Epidermal melanocyte (primary cell): ENCODE measurements at regions not wholly inside any gene's neighbourhood (a gene's known extent, or its start where the extent isn't known, plus 50 kb on each side); places are given as distances from the start of the nearest gene placed in this dataset.
"Not testable (repeated sequence)": the region's sequence is repeated elsewhere in the genome, so short reads cannot be mapped to it uniquely, and the experiment has no call there.

Experiments
- DNase-seq: peaks from one replicate; pipeline ENCODE4 v3.0.0; 2011; ENCODE audit warnings: low spot score; ENCODE audit not compliant: insufficient read length

DNA sequence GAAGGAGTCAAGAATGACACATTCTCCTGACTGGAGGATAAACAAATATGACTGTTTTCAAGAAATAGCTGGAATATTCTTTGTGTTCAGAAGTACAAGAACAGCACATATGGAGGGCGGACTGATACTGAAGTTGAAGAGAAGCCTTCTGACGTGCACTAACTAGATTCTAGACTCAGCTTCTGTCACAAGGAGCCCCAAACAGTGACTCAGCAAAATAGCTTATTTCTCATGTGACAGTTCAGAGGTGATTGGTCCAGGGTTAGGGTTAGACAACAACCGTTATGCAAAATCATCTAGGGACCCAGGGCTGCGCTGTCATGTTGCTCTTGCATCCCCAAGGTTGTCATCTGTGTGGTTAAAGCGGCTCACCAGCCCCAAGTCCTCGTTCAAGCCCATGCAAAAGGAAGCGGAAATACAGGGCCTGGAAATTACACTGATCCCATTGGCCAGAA is 76.6 kb downstream of the LAT start:
- DNase-seq, result not testable (repeated sequence)

DNA sequence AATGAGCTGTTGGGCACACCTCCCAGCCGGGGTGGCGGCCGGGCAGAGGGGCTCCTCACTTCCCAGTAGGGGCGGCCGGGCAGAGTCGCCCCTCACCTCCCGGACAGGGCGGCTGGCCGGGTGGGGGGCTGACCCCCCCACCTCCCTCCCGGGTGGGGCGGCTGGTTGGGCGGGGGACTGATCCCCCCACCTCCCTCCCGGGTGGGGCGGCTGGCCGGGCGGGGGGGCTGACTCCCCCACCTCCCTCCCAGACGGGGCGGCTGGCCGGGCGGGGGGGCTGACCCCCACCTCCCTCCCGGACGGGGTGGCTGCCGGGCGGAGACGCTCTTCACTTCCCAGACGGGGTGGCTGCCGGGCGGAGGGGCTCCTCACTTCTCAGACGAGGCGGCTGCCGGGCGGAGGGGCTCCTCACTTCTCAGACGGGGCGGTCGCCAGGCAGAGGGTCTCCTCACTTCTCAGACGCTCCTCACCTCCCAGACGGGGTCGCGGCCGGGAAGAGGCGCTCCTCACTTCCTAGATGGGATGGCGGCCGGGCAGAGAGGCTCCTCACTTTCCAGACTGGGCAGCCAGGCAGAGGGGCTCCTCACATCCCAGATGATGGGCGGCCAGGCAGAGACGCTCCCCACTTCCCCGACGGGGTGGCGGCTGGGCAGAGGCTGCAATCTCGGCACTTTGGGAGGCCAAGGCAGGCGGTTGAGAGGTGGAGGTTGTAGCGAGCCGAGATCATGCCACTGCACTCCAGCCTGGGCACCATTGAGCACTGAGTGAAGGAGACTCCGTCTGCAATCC is 75.4 kb downstream of the LAT start:
- DNase-seq, result not testable (repeated sequence)

DNA sequence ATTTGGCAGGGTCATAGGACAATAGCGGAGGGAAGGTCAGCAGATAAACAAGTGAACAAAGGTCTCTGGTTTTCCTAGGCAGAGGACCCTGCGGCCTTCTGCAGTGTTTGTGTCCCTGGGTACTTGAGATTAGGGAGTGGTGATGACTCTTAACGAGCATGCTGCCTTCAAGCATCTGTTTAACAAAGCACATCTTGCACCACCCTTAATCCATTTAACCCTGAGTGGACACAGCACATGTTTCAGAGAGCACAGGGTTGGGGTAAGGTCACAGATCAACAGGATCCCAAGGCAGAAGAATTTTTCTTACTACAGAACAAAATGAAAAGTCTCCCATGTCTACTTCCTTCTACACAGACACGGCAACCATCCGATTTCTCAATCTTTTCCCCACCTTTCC is 74.7 kb downstream of the LAT start:
- DNase-seq, result not testable (repeated sequence)
